CD4-positive, alpha-beta T cell treated with Interleukin-2 at 100 ng/mL for 4 hours (primary cell): ENCODE measurements at regions not wholly inside any gene's neighbourhood (a gene's known extent, or its start where the extent isn't known, plus 50 kb on each side); places are given as distances from the start of the nearest gene placed in this dataset.
"Not testable (repeated sequence)": the region's sequence is repeated elsewhere in the genome, so short reads cannot be mapped to it uniquely, and the experiment has no call there.

Experiments
- DNase-seq: peaks from one replicate; pipeline ENCODE4 v3.0.0-alpha.2; 2020; ENCODE audit warnings: low spot score

- DNase-seq, result no peak
Observed at GRCh38 chr12:124674937-124675336, 107.5 kb upstream of the NCOR2 start.

GRCh38 chr12:124673801-124674617 lies 106.6 kb upstream of the NCOR2 start:
- no peak for DNase-seq

- not testable (repeated sequence) for DNase-seq
Observed at GRCh38 chr12:124669271-124669721, 101.9 kb upstream of the NCOR2 start.

GRCh38 chr12:124668602-124669001 lies 101.2 kb upstream of the NCOR2 start:
- no peak for DNase-seq

- no peak for DNase-seq
Observed at GRCh38 chr12:124667506-124668326, 100.3 kb upstream of the NCOR2 start.

GRCh38 chr12:124666722-124667259 lies 99.4 kb upstream of the NCOR2 start:
- no peak for DNase-seq

- no peak for DNase-seq
Observed at GRCh38 chr12:124665511-124665910, 98.1 kb upstream of the NCOR2 start.

- DNase-seq, result no peak
Observed at GRCh38 chr12:124664395-124665111, 97.1 kb upstream of the NCOR2 start.

- DNase-seq, result no peak
Observed at GRCh38 chr12:124663771-124664366, 96.5 kb upstream of the NCOR2 start.

GRCh38 chr12:124663206-124663605 lies 95.8 kb upstream of the NCOR2 start:
- DNase-seq, result no peak

- DNase-seq, result no peak
Observed at GRCh38 chr12:124661341-124661740, 93.9 kb upstream of the NCOR2 start.

- DNase-seq, result no peak
Observed at GRCh38 chr12:124660851-124661250, 93.4 kb upstream of the NCOR2 start.

- no peak for DNase-seq
Observed at GRCh38 chr12:124658806-124659402, 91.5 kb upstream of the NCOR2 start.

GRCh38 chr12:124658302-124658701 lies 90.9 kb upstream of the NCOR2 start:
- DNase-seq, result no peak

- DNase-seq, result no peak
Observed at GRCh38 chr12:124656947-124657434, 89.6 kb upstream of the NCOR2 start.

GRCh38 chr12:124655698-124656516 lies 88.5 kb upstream of the NCOR2 start:
- DNase-seq, result no peak

GRCh38 chr12:124655048-124655697 lies 87.8 kb upstream of the NCOR2 start:
- no peak for DNase-seq

GRCh38 chr12:124654666-124655047 lies 87.2 kb upstream of the NCOR2 start:
- no peak for DNase-seq

- no peak for DNase-seq
Observed at GRCh38 chr12:124653169-124653931, 85.9 kb upstream of the NCOR2 start.
